ENCODE measurements at regions not wholly inside any gene's neighbourhood (a gene's known extent, or its start where the extent isn't known, plus 50 kb on each side); places are given as distances from the start of the nearest gene placed in this dataset.

DNA sequence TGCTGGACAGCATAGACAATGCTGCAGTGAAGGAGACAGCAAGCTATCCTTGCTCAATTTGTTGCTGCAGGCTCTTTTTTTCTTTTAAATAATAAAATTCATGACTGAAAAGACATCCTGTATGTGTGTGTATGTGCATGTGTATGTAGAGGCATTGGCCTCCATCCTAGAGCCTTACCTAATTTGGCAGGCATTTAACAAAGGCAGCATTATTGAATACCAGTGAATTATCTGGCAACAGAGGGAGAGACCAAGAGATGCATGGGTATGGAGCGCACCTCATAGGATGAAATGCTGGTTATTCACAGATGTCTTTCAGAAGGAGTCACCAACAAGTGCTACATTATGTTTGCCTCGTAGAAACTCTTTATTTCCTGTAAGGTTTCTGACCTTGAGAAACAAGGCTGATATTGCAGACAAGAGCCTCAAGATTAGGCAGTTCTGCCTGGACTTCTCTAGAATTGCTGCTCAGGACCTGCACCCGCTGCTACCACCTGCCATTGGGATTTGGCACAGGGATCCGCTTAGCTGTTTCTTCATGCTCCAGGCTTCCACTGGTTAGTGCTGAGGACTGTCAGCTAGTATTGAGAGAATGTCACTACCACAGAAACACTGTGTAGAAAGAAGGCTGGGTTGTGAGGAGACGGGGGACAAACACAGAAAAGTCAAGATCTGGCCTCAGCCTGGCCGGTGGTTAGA is 247.7 kb upstream of the RFX3 start:
- Histone ChIP-seq H3K4me3 (no peak overlapping the region), H3K27ac (no peak overlapping the region), H3K36me3 (no peaks in the 10 kb centered on the region), H3K4me1 (no peaks in the 10 kb centered on the region), H3K9me3 (no peaks in the 10 kb centered on the region), H3K27me3 (no peaks in the 10 kb centered on the region)
- FAIRE-seq (no peak), ATAC-seq (peak in 1 of 4 donors; percentile 27), DNase-seq (no peak)
- TF ChIP-seq, protein P1, sequence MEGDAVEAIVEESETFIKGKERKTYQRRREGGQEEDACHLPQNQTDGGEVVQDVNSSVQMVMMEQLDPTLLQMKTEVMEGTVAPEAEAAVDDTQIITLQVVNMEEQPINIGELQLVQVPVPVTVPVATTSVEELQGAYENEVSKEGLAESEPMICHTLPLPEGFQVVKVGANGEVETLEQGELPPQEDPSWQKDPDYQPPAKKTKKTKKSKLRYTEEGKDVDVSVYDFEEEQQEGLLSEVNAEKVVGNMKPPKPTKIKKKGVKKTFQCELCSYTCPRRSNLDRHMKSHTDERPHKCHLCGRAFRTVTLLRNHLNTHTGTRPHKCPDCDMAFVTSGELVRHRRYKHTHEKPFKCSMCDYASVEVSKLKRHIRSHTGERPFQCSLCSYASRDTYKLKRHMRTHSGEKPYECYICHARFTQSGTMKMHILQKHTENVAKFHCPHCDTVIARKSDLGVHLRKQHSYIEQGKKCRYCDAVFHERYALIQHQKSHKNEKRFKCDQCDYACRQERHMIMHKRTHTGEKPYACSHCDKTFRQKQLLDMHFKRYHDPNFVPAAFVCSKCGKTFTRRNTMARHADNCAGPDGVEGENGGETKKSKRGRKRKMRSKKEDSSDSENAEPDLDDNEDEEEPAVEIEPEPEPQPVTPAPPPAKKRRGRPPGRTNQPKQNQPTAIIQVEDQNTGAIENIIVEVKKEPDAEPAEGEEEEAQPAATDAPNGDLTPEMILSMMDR (IDR thresholded peaks at IDR 0.05), result no peak
- 74 to 76% methylated on average over 6 of the region's 6 CpGs for WGBS, 2 donors
- intact Hi-C loops (cut with DNase I), result no loop called here

DNA sequence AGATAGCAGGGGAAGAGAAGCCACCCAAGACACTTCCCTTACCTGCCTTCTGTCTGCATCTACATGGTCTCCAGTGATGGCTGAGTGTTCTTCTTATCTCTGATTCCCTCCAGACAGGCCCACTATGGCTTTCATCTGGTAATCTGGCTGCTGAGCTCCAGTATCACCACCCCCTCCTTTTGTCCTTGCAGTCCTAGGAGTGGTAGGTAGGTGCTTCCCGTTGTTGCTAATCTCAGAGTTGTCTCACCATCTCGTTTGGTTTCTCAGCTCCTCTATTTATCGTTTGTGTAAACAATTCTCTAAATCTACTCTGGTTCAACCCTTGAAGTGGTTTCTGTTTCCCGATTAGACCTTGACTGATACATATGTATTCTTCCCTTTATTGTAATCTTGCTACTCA is 243.8 kb upstream of the RFX3 start:
- ATAC-seq (no peak), DNase-seq (no peak), FAIRE-seq (no peak)
- Histone ChIP-seq H3K27me3 (no peaks in the 10 kb centered on the region), H3K4me3 (no peak overlapping the region), H3K4me1 (no peaks in the 10 kb centered on the region), H3K9me3 (no peaks in the 10 kb centered on the region), H3K27ac (no peak overlapping the region), H3K36me3 (no peaks in the 10 kb centered on the region)
- intact Hi-C loops (cut with DNase I), result no loop called here
- WGBS, 2 donors, result 19 to 21% methylated on average over 4 of the region's 4 CpGs
- TF ChIP-seq, protein P1 (IDR thresholded peaks at IDR 0.05), result no peak

DNA sequence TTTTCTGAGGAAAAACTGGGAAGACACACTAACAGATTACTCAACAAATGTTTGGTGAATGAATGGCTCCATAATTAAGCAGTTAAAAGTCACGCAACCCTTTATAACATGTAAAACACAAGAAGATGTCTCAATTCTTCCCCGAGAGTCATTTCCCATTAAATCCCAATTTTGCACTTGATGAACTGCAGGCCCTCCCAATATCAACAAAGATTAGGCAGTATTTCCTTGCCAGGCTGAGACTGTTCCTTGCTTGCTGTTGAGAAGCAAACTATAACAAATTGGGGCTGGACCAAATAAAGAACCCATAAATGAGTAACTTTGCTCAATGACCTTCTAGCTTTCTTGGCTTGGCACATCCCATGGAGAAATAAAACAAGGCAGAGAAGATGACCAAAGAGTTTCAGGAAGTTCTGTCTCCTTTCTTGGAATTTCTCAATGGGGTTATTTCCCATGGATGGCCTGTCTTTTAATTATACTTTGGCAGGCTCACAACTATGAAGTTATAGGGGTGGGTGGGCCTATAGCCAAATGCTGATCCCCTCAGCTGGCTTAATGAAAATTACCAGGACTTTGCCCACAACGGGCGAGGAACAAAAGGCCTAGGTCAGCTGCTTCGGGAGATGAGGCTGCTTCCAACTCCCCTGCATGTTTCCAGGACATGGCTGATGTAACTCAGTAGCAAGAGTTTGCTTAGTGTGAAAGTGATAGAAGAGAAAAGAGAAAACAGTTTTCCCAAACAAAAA is 243.1 kb upstream of the RFX3 start:
- Histone ChIP-seq H3K27me3 (no peaks in the 10 kb centered on the region), H3K4me3 (no peak overlapping the region), H3K36me3 (no peaks in the 10 kb centered on the region), H3K27ac (no peak overlapping the region), H3K9me3 (no peaks in the 10 kb centered on the region), H3K4me1 (no peaks in the 10 kb centered on the region)
- TF ChIP-seq, protein P1 (IDR thresholded peaks at IDR 0.05), result no peak
- ATAC-seq (peak in 3 of 4 donors; percentile 24 to 60 (median 30)), FAIRE-seq (no peak), DNase-seq (peak in 1 of 6 donors; percentile 11)
- intact Hi-C loops (cut with DNase I), result no loop called here
- WGBS, 2 donors, result 75 to 81% methylated on average over 5 of the region's 5 CpGs

DNA sequence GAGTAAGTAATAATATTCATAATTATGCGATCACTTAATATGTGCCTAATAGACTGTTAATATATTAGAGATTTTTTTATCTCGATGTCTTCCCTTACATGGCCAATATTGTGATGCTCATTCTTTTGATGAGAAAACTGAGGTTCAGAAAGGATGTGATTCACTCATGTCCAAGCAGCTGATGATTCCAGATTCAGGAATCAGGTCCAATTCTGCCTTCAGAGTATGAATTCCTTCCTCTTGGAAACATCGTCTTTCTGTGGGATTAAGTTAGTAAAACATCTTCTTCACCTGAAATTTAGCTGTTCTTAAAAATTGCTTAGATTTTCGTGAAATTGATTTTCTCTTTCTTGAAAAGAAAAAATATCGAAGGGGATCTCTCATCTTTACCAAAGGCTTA is 242.5 kb upstream of the RFX3 start:
- intact Hi-C loops (cut with DNase I), result no loop called here
- WGBS, 2 donors, result 65 to 79% methylated on average over 5 of the region's 5 CpGs
- FAIRE-seq, result no peak
- no peak for DNase-seq
- Histone ChIP-seq H3K27me3 (no peaks in the 10 kb centered on the region), H3K4me3 (no peak overlapping the region), H3K27ac (no peak overlapping the region), H3K9me3 (no peaks in the 10 kb centered on the region), H3K36me3 (no peaks in the 10 kb centered on the region), H3K4me1 (no peaks in the 10 kb centered on the region)
- TF ChIP-seq, protein P1 (IDR thresholded peaks at IDR 0.05), result no peak
- ATAC-seq, result no peak

DNA sequence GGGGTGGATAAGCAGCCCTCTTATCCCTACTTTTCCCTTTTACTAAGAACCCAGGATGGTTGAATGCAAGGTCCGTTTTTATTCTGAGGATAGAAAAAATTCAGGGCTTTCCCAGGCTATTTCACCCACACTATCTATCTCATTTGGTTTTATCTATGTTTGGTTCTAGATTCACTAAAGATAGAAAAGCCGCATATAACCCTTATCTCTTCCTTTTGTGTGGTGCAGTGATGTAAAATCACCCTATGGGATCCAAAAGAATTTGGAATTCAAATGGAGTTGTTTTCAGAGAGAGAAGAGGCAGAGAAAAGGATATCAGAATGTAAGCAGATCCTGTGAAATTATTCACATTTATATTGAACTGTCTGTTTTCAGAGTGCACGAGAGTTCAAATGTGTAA is 236.3 kb upstream of the RFX3 start:
- no peaks in the 10 kb centered on the region for H3K4me1 ChIP-seq
- WGBS, 2 donors, result 44 to 46% methylated on average over 3 of the region's 3 CpGs
- no peaks in the 10 kb centered on the region for H3K27me3 ChIP-seq
- H3K9me3 ChIP-seq, result no peaks in the 10 kb centered on the region
- intact Hi-C loops (cut with DNase I), result no loop called here
- DNase-seq (no peak), ATAC-seq (no peak), FAIRE-seq (no peak)
- no peak overlapping the region for H3K4me3 ChIP-seq
- H3K36me3 ChIP-seq, result no peaks in the 10 kb centered on the region
- H3K27ac ChIP-seq, result no peak overlapping the region
- TF ChIP-seq, protein P1 (IDR thresholded peaks at IDR 0.05), result no peak
